GM12878 (cell line): ENCODE measurements at regions not wholly inside any gene's neighbourhood (a gene's known extent, or its start where the extent isn't known, plus 50 kb on each side); places are given as distances from the start of the nearest gene placed in this dataset.

Source experiments
- ATAC-seq: fragments of 200-7000 bp; cut with Tn5 transposase; 3 replicates; pipeline ENCODE4 v1.9.1; 2020; ENCODE audit warnings: mild to moderate bottlenecking, moderate library complexity
- BruUV-seq: library from RNA; stranded (reverse); fragments of 400-500 nt; replicated peaks from 2 replicates; lab custom pipeline; 2021; lab: Mats Ljungman, UMichigan
- CTCF ChIA-PET: fragments of 300-600 bp; sonication (Branson Sonifier 250); formaldehyde crosslinking; extraction: SDS; loops from one replicate; lab custom pipeline; 2021; ENCODE audit warnings: inconsistent platforms; lab: Yijun Ruan, JAX
- POLR2A ChIA-PET: fragments of 350-600 bp; formaldehyde crosslinking; extraction: SDS; loops from one replicate; lab custom pipeline; 2021; ENCODE audit warnings: inconsistent platforms; lab: Charles Lee
- RAD21 ChIA-PET: fragments of 300-600 bp; sonication (Branson Sonifier 250); formaldehyde crosslinking; loops from one replicate; lab custom pipeline; 2023; ENCODE audit warnings: antibody characterized with exemption; ENCODE audit not compliant: unreplicated experiment; lab: Charles Lee
- SMC1A ChIA-PET: fragments of 300-600 bp; sonication (Branson Sonifier 250); formaldehyde crosslinking; loops from one replicate; lab custom pipeline; 2023; ENCODE audit not compliant: unreplicated experiment, uncharacterized antibody; lab: Charles Lee
- DNase-seq: peaks from one replicate; pipeline ENCODE4 v3.0.0-alpha.2; 2011; ENCODE audit warnings: low read depth, low spot score
- FAIRE-seq: peaks from 3 replicates; lab custom pipeline; 2011; peaks lifted over from hg19 to GRCh38; lab: Jason Lieb, UNC
- H2AFZ ChIP-seq: 2 replicates; pipeline ENCODE4 v1.6.0; 2011; ENCODE audit warnings: low read depth, low read length, control low read depth; ENCODE audit not compliant: control insufficient read depth
- H3K27ac ChIP-seq: 2 replicates; pipeline ENCODE4 v1.5.1; 2011; ENCODE audit warnings: control low read depth; ENCODE audit not compliant: control insufficient read depth, insufficient read depth
- H3K27me3 ChIP-seq, 2 experiments: replicated peaks in 1 of 2; 2 replicates each; pipeline versions ENCODE4 v1.6.0 to v1.6.1; 2011; ENCODE audit warnings: low read length in 1 of 2; ENCODE audit not compliant: control insufficient read depth in 2 of 2, insufficient read depth in 2 of 2
- H3K36me3 ChIP-seq, 2 experiments: 2 replicates each; pipeline ENCODE4 v1.5.1; 2011; ENCODE audit warnings: low read length in 1 of 2; ENCODE audit not compliant: control insufficient read depth in 2 of 2, insufficient read depth in 2 of 2
- H3K4me1 ChIP-seq: 2 replicates; pipeline ENCODE4 v1.6.1; 2011; ENCODE audit warnings: mild to moderate bottlenecking, low read length, moderate library complexity, mixed read lengths; ENCODE audit not compliant: control insufficient read depth, insufficient read depth
- H3K4me2 ChIP-seq: 2 replicates; pipeline ENCODE4 v1.6.0; 2011; ENCODE audit warnings: control low read depth; ENCODE audit not compliant: control insufficient read depth, insufficient read depth
- H3K4me3 ChIP-seq: fragments of 200-600 bp; sonication (generic); 2 replicates; pipeline ENCODE4 v1.5.1; 2016
- H3K79me2 ChIP-seq: 2 replicates; pipeline ENCODE4 v1.6.0; 2011; ENCODE audit warnings: low read length; ENCODE audit not compliant: control insufficient read depth, insufficient read depth
- H3K9ac ChIP-seq: 2 replicates; pipeline ENCODE4 v1.8.0; 2011; ENCODE audit warnings: low read length, control low read depth, mixed read lengths; ENCODE audit not compliant: control insufficient read depth, insufficient read depth
- H3K9me3 ChIP-seq: replicated peaks from 3 replicates; pipeline ENCODE4 v1.5.1; 2011; ENCODE audit warnings: mild to moderate bottlenecking, low read length; ENCODE audit not compliant: control insufficient read depth, insufficient read depth
- H4K20me1 ChIP-seq: 2 replicates; pipeline ENCODE4 v1.6.0; 2011; ENCODE audit not compliant: control insufficient read depth, insufficient read depth
- CTCF ChIP-seq, 3 experiments: IDR thresholded peaks in 2 of 3; conservative IDR thresholded peaks in 1 of 3; 2 replicates each; pipeline ENCODE4 v1.5.1; 2011; ENCODE audit warnings: low read depth in 3 of 3, low read length in 3 of 3, mild to moderate bottlenecking in 3 of 3, control low read depth in 2 of 3, moderate library complexity in 2 of 3, inconsistent platforms in 1 of 3, mixed read lengths in 1 of 3; ENCODE audit not compliant: control insufficient read depth in 2 of 3, insufficient read depth in 1 of 3; ENCODE audit errors: extremely low read depth in 1 of 3
- E2F8 ChIP-seq: fragments of 450-650 bp; IDR thresholded peaks from 2 replicates; pipeline ENCODE4 v1.6.1; 2018; ENCODE audit warnings: mild to moderate bottlenecking, low read depth, moderate library complexity; ENCODE audit not compliant: partially characterized antibody
- GATAD2B ChIP-seq: fragments of 450-650 bp; conservative IDR thresholded peaks from 2 replicates; pipeline ENCODE4 v1.6.1; 2017; ENCODE audit warnings: low read depth, mild to moderate bottlenecking, moderate library complexity
- HDAC6 ChIP-seq: fragments of 200-600 bp; sonication (generic); IDR thresholded peaks from one replicate; pipeline ENCODE4 v1.8.0; 2017; ENCODE audit warnings: antibody characterized with exemption; ENCODE audit not compliant: unreplicated experiment
- HDGF ChIP-seq: fragments of 450-650 bp; IDR thresholded peaks from 2 replicates; pipeline ENCODE4 v1.6.1; 2016; ENCODE audit warnings: antibody characterized with exemption
- JUNB ChIP-seq: IDR thresholded peaks from 2 replicates; pipeline ENCODE4 v1.6.1; 2016; ENCODE audit warnings: antibody characterized with exemption, mild to moderate bottlenecking
- KAT2A ChIP-seq: conservative IDR thresholded peaks from 2 replicates; pipeline ENCODE4 v1.6.1; 2011; ENCODE audit warnings: low read depth, low read length; ENCODE audit not compliant: control insufficient read depth
- MEF2B ChIP-seq: fragments of 450-650 bp; IDR thresholded peaks from 2 replicates; pipeline ENCODE4 v1.6.1; 2018; ENCODE audit warnings: mild to moderate bottlenecking, moderate library complexity; ENCODE audit not compliant: partially characterized antibody, poor library complexity, severe bottlenecking
- RAD21 ChIP-seq: IDR thresholded peaks from 2 replicates; pipeline ENCODE4 v1.6.1; 2011; ENCODE audit warnings: mild to moderate bottlenecking, low read depth, low read length, moderate library complexity; ENCODE audit not compliant: insufficient read depth
- SMC3 ChIP-seq: IDR thresholded peaks from 2 replicates; pipeline ENCODE4 v1.6.1; 2011; ENCODE audit warnings: low read length, improper control_type of control experiment, borderline replicate concordance
- STAT1 ChIP-seq: fragments of 450-650 bp; conservative IDR thresholded peaks from 2 replicates; pipeline ENCODE4 v1.6.1; 2014; ENCODE audit warnings: antibody characterized with exemption, mild to moderate bottlenecking
- STAT3 ChIP-seq: IDR thresholded peaks from 2 replicates; pipeline ENCODE4 v1.6.1; 2011; ENCODE audit warnings: low read depth, low read length, improper control_type of control experiment
- ZNF274 ChIP-seq: IDR thresholded peaks from one replicate; pipeline ENCODE4 v1.8.0; 2011; ENCODE audit not compliant: insufficient read length, insufficient read depth
- ZNF687 ChIP-seq: fragments of 450-650 bp; IDR thresholded peaks from 2 replicates; pipeline ENCODE4 v1.6.1; 2017; ENCODE audit warnings: mild to moderate bottlenecking, moderate library complexity
- WGBS: methylation state at CpG from one replicate; pipeline ENCODE4 v1.1.6; 2016; ENCODE audit warnings: low lambda C conversion rate; ENCODE audit not compliant: insufficient replicate concordance, insufficient coverage; ENCODE audit errors: missing lambda C conversion rate; 5-methylcytosine and 5-hydroxymethylcytosine counted together
- in situ Hi-C: fragments of 300-500 bp; cut with MboI; formaldehyde crosslinking; loops from 9 replicates; pipeline ENCODE4 v1.14.3; 2018; ENCODE audit warnings: mixed read lengths
- intact Hi-C: fragments of 100-400 bp; cut with micrococcal nuclease; formaldehyde crosslinking; loops from one replicate; pipeline ENCODE4 v1.14.2; 2022; ENCODE audit not compliant: unreplicated experiment

GRCh38 chr16:72400257-72401083 lies 228.5 kb upstream of the PMFBP1 start:
- no peak for FAIRE-seq
- TF ChIP-seq STAT3, result no peak
- TF ChIP-seq JUNB, result no peak
- TF ChIP-seq HDAC6, result no peak
- peak; percentile 54 for TF ChIP-seq SMC3
- TF ChIP-seq KAT2A, result no peak
- TF ChIP-seq E2F8, result no peak
- TF ChIP-seq GATAD2B, result no peak
- TF ChIP-seq STAT1, result no peak
- TF ChIP-seq ZNF274, result no peak
- no peak for TF ChIP-seq HDGF
- peak; percentile 54; the same call in 1 of the 2 replicates for TF ChIP-seq RAD21
- TF ChIP-seq MEF2B, result no peak
- no peak for TF ChIP-seq ZNF687
- peak; percentile 57 to 75 (median 67) for TF ChIP-seq CTCF (IDR thresholded peaks at IDR 0.05 in 2 of 3, conservative IDR thresholded peaks at IDR 0.05 in 1 of 3; ENCODE audit: control insufficient read depth in 2 of 3, extremely low read depth in 1 of 3, insufficient read depth in 1 of 3, low read depth in 3 of 3, low read length in 3 of 3)

More at GRCh38 chr16:72400257-72401083, 228.5 kb upstream of the PMFBP1 start:
- SMC1A ChIA-PET, result interaction anchor here (0.5 to 1.4 kb wide), 7 partner anchors 25 to 1526 kb away, joined by 3 to 5 read pairs (median 4); no protein-coding TSS in a partner anchor
- POLR2A ChIA-PET, result no interaction called here
- no TSS peak for BruUV-seq
- Histone ChIP-seq H3K4me1 (no peaks in the 10 kb centered on the region), H3K9ac (no peak overlapping the region), H3K27ac (no peak overlapping the region), H4K20me1 (no peaks in the 10 kb centered on the region), H3K27me3 (no peaks in the 10 kb centered on the region), H3K79me2 (no peaks in the 10 kb centered on the region), H3K4me3 (no peak overlapping the region), H3K4me2 (no peak overlapping the region), H3K9me3 (no peaks in the 10 kb centered on the region), H3K36me3 (no peaks in the 10 kb centered on the region), H2AFZ (no peak overlapping the region)
- 24% methylated on average over 6 of the region's 6 CpGs for WGBS
- DNase-seq (peak; percentile 7), ATAC-seq (peak; percentile 88)
- RAD21 ChIA-PET, result interaction anchor here (0.9 to 2.3 kb wide), 4 partner anchors 28 to 1478 kb away, joined by 3 to 11 read pairs (median 4); no protein-coding TSS in a partner anchor
- CTCF ChIA-PET, result interaction anchor here (0.6 to 5.5 kb wide), 35 partner anchors 9 to 1478 kb away, joined by 3 to 42 read pairs (median 3); no protein-coding TSS in a partner anchor
- intact Hi-C loops, result loop anchor here (5.0 to 10.0 kb wide), 2 partner anchors 67 to 794 kb away; no protein-coding TSS in a partner anchor
- in situ Hi-C loops, result no loop called here
